ENCODE measurements at regions not wholly inside any gene's neighbourhood (a gene's known extent, or its start where the extent isn't known, plus 50 kb on each side); places are given as distances from the start of the nearest gene placed in this dataset.
"Not testable (repeated sequence)": the region's sequence is repeated elsewhere in the genome, so short reads cannot be mapped to it uniquely, and the experiment has no call there.

DNA sequence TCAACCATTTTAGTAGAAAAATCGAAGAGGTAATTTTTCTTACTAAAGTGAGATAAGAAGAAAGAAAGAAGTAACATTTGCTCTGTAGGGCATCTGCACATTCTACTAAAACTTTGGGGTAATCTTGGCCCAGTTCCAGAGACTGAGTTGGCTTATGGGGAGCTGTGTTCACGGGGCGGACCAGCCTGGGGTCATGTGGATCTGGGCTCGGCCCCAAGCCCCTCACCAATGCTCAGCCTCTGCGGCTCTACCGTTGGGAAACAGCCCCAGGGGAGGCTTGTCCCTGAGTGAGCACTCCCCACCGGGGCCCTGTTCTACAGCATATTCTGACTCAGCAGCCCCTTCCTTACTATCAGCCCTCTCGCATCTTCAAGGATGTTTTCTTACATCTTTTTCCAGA, 132.3 kb downstream of the RTP5 start:
- no peak overlapping the region for H3K9ac ChIP-seq
- no peaks in the 10 kb centered on the region for H3K27me3 ChIP-seq (ENCODE audit: control insufficient read depth, insufficient read depth, low read length)
- H3K36me3 ChIP-seq (ENCODE audit: control insufficient read depth, insufficient read depth, low read length) = no peaks in the 10 kb centered on the region
- H3K4me2 ChIP-seq (ENCODE audit: low read length) = no peak overlapping the region
- TF ChIP-seq, protein P1, sequence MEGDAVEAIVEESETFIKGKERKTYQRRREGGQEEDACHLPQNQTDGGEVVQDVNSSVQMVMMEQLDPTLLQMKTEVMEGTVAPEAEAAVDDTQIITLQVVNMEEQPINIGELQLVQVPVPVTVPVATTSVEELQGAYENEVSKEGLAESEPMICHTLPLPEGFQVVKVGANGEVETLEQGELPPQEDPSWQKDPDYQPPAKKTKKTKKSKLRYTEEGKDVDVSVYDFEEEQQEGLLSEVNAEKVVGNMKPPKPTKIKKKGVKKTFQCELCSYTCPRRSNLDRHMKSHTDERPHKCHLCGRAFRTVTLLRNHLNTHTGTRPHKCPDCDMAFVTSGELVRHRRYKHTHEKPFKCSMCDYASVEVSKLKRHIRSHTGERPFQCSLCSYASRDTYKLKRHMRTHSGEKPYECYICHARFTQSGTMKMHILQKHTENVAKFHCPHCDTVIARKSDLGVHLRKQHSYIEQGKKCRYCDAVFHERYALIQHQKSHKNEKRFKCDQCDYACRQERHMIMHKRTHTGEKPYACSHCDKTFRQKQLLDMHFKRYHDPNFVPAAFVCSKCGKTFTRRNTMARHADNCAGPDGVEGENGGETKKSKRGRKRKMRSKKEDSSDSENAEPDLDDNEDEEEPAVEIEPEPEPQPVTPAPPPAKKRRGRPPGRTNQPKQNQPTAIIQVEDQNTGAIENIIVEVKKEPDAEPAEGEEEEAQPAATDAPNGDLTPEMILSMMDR (IDR thresholded peaks at IDR 0.05) = no peak
- no peak overlapping the region for H3K4me3 ChIP-seq (ENCODE audit: low read depth, low read length)
- no peaks in the 10 kb centered on the region for H3K9me3 ChIP-seq (ENCODE audit: control insufficient read depth, low read length)
- no peak overlapping the region for H3K27ac ChIP-seq
- H3K79me2 ChIP-seq = no peaks in the 10 kb centered on the region
- H3K4me1 ChIP-seq = no peaks in the 10 kb centered on the region
- H2AFZ ChIP-seq = no peak overlapping the region

DNA sequence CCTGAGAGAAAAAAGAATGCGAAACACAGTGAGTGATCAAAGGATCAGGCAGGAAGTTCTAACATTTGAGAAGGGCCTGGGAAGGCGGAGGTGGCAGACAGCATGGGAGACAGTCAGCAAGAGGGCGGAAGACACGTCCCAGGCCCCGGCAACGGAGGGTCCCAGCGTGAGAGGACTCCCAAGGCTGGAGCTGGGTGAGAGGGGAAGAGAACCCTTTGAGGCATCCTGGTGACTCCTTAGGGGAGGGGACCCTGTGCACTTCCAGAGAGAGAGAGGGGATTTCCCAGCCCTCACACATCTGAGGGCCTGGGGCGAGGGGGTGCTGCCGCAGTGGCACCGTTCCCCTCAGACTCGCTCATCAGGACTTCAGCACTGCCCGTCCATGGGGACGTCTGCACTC, 133.4 kb downstream of the RTP5 start:
- no peak overlapping the region for H3K4me2 ChIP-seq (ENCODE audit: low read length)
- no peaks in the 10 kb centered on the region for H3K9me3 ChIP-seq (ENCODE audit: control insufficient read depth, low read length)
- no peaks in the 10 kb centered on the region for H3K4me1 ChIP-seq
- H3K9ac ChIP-seq = no peak overlapping the region
- H2AFZ ChIP-seq = no peak overlapping the region
- no peaks in the 10 kb centered on the region for H3K36me3 ChIP-seq (ENCODE audit: control insufficient read depth, insufficient read depth, low read length)
- no peaks in the 10 kb centered on the region for H3K79me2 ChIP-seq
- H3K27me3 ChIP-seq (ENCODE audit: control insufficient read depth, insufficient read depth, low read length) = no peaks in the 10 kb centered on the region
- H3K4me3 ChIP-seq (ENCODE audit: low read depth, low read length) = no peak overlapping the region
- no peak overlapping the region for H3K27ac ChIP-seq
- TF ChIP-seq, protein P1 (IDR thresholded peaks at IDR 0.05) = no peak

DNA sequence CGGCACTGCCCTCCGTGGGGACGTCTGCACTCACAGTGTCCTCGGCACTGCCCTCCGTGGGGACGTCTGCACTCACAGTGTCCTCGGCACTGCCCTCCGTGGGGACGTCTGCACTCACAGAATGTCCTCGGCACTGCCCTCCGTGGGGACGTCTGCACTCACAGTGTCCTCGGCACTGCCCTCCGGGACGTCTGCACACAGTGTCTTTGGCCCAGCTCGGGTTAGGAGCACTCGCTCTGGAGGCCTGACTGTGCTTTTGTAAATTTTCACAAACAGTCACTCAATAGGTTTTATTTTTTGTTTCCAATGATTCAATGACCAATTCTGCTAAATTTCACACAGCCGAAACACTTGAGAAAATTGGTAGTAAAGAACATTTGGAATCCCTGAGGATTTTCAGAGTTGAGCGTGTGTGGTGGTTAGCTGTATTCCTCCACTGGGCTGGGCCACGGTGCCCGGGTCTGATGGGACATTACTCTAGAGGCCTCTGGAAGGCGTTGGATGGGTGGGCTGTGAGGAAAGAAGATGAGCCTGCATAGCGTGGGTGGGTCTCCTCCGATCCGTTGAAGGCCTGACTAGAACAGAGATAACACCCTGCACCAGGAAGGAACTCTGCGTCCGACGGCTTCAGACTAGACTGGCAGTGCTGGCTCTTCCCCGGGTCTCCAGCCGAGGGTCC, 134.8 kb downstream of the RTP5 start:
- Histone ChIP-seq H2AFZ (no peak overlapping the region), H3K27me3 (ENCODE audit: control insufficient read depth, insufficient read depth, low read length) (no peaks in the 10 kb centered on the region), H3K79me2 (no peaks in the 10 kb centered on the region), H3K4me2 (ENCODE audit: low read length) (no peak overlapping the region), H3K9ac (no peak overlapping the region), H3K27ac (no peak overlapping the region), H3K9me3 (ENCODE audit: control insufficient read depth, low read length) (no peaks in the 10 kb centered on the region), H3K4me1 (no peaks in the 10 kb centered on the region), H3K4me3 (ENCODE audit: low read depth, low read length) (no peak overlapping the region), H3K36me3 (ENCODE audit: control insufficient read depth, insufficient read depth, low read length) (no peaks in the 10 kb centered on the region)
- TF ChIP-seq, protein P1 (IDR thresholded peaks at IDR 0.05) = no peak

DNA sequence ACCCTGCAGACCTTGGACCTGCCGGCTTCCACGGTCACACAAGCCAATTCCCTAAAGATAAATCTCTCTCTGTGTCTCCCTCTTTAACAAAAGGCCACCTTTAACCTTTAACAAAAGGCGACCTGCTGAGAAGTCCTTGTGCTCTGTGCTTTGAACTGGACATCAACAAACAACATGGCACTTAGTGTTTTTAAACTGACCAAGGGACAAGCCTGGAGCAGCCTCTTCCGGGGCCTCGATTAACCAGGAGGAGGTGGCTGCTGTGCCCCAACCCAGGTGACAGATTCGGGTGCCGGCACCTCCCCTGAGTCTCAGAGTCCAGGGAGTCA, 135.3 kb downstream of the RTP5 start:
- H3K36me3 ChIP-seq (ENCODE audit: control insufficient read depth, insufficient read depth, low read length) = no peaks in the 10 kb centered on the region
- no peak overlapping the region for H2AFZ ChIP-seq
- H3K27ac ChIP-seq = no peak overlapping the region
- H3K4me1 ChIP-seq = no peaks in the 10 kb centered on the region
- TF ChIP-seq, protein P1 (IDR thresholded peaks at IDR 0.05) = no peak
- no peak overlapping the region for H3K4me2 ChIP-seq (ENCODE audit: low read length)
- no peaks in the 10 kb centered on the region for H3K9me3 ChIP-seq (ENCODE audit: control insufficient read depth, low read length)
- H3K27me3 ChIP-seq (ENCODE audit: control insufficient read depth, insufficient read depth, low read length) = no peaks in the 10 kb centered on the region
- no peak overlapping the region for H3K9ac ChIP-seq
- no peak overlapping the region for H3K4me3 ChIP-seq (ENCODE audit: low read depth, low read length)
- no peaks in the 10 kb centered on the region for H3K79me2 ChIP-seq

DNA sequence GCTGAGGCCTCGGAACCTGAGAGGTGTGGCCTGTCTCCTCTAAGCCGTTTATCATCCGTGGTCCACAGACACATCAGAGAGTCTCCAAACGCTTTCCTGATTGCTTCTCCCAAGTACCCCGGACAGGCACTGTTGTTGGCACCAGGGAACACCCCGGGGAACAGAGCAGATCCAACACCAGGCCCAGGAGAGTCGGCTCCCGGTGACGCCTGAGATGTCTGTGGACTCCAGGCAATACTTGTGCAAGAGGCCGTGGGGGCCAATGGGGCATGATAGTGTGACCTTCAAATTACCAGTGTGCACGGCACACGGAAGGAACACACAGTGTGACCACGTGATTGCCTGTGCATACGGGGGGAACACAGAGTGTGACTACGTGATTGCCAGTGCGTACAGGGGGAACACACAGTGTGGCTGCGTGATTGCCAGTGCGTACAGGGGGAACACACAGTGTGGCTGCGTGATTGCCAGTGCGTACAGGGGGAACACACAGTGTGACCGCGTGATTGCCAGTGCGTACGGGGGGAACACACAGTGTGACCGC, 136.6 kb downstream of the RTP5 start:
- not testable (repeated sequence) for H2AFZ ChIP-seq; H3K4me1 ChIP-seq; H3K27ac ChIP-seq; H3K79me2 ChIP-seq; H3K9ac ChIP-seq; H3K36me3 ChIP-seq (ENCODE audit: control insufficient read depth, insufficient read depth, low read length); H3K27me3 ChIP-seq (ENCODE audit: control insufficient read depth, insufficient read depth, low read length); H3K9me3 ChIP-seq (ENCODE audit: control insufficient read depth, low read length); H3K4me2 ChIP-seq (ENCODE audit: low read length); H3K4me3 ChIP-seq (ENCODE audit: low read depth, low read length)

DNA sequence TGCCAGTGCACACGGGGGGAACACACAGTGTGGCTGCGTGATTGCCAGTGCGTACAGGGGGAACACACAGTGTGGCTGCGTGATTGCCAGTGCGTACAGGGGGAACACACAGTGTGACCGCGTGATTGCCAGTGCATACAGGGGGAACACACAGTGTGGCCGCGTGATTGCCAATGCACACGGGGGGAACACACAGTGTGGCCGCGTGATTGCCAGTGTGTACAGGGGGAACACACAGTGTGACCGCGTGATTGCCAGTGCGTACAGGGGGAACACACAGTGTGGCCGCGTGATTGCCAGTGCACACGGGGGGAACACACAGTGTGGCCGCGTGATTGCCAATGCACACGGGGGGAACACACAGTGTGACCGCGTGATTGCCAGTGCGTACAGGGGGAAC, 139.4 kb downstream of the RTP5 start:
- not testable (repeated sequence) for H3K9me3 ChIP-seq (ENCODE audit: control insufficient read depth, low read length); H3K27me3 ChIP-seq (ENCODE audit: control insufficient read depth, insufficient read depth, low read length); H3K79me2 ChIP-seq; H3K9ac ChIP-seq; H3K4me3 ChIP-seq (ENCODE audit: low read depth, low read length); H3K36me3 ChIP-seq (ENCODE audit: control insufficient read depth, insufficient read depth, low read length); H3K27ac ChIP-seq; H2AFZ ChIP-seq; H3K4me1 ChIP-seq; H3K4me2 ChIP-seq (ENCODE audit: low read length)

DNA sequence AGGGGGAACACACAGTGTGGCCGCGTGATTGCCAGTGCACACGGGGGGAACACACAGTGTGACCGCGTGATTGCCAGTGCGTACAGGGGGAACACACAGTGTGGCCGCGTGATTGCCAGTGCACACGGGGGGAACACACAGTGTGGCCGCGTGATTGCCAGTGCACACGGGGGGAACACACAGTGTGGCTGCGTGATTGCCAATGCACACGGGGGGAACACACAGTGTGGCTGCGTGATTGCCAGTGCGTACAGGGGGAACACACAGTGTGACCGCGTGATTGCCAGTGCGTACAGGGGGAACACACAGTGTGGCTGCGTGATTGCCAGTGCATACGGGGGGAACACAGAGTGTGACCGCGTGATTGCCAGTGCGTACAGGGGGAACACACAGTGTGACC, 140.3 kb downstream of the RTP5 start:
- not testable (repeated sequence) for H3K27me3 ChIP-seq (ENCODE audit: control insufficient read depth, insufficient read depth, low read length); H3K4me2 ChIP-seq (ENCODE audit: low read length); H3K4me1 ChIP-seq; H3K36me3 ChIP-seq (ENCODE audit: control insufficient read depth, insufficient read depth, low read length); H3K4me3 ChIP-seq (ENCODE audit: low read depth, low read length); H2AFZ ChIP-seq; H3K79me2 ChIP-seq; H3K9ac ChIP-seq; H3K27ac ChIP-seq; H3K9me3 ChIP-seq (ENCODE audit: control insufficient read depth, low read length)
